Transverse colon (tissue), 4 donors: ENCODE measurements at regions not wholly inside any gene's neighbourhood (a gene's known extent, or its start where the extent isn't known, plus 50 kb on each side); places are given as distances from the start of the nearest gene placed in this dataset.

Experiments
- DNase-seq: peaks from one replicate; pipeline ENCODE4 v3.0.0-alpha.2; 2019
- H3K27ac ChIP-seq, 4 donors: fragments of 200-600 bp; sonication (generic); 2 replicates each; pipeline ENCODE4 v1.5.1; 2016 to 2018; ENCODE audit warnings: inconsistent platforms in 4 of 4
- H3K27me3 ChIP-seq: fragments of 200-600 bp; sonication (generic); 2 replicates; pipeline ENCODE4 v1.5.1; 2017; ENCODE audit warnings: inconsistent platforms
- H3K36me3 ChIP-seq, 4 donors: fragments of 200-600 bp; sonication (generic); 2 replicates each; pipeline ENCODE4 v1.5.1; 2017 to 2019; ENCODE audit warnings: inconsistent platforms in 4 of 4
- H3K4me1 ChIP-seq, 4 donors: fragments of 200-600 bp; sonication (generic); 2 replicates each; pipeline ENCODE4 v1.5.1; 2017 to 2020; ENCODE audit warnings: inconsistent platforms in 4 of 4
- H3K4me3 ChIP-seq, 4 donors: fragments of 200-600 bp; sonication (generic); 1 replicate in 1 of 4; 2 replicates in 3 of 4; pipeline versions ENCODE4 v1.5.1 to v1.6.1; 2017 to 2019; ENCODE audit warnings: inconsistent platforms in 4 of 4
- H3K9me3 ChIP-seq, 2 donors: fragments of 200-600 bp; sonication (generic); 2 replicates each; pipeline ENCODE4 v1.5.1; 2017 to 2019; ENCODE audit warnings: inconsistent platforms in 2 of 2
- CTCF ChIP-seq, 5 experiments: fragments of 200-600 bp in 3 of 5; fragments of 450-650 bp in 2 of 5; sonication (generic) in 3 of 5; IDR thresholded peaks; 1 replicate in 2 of 5; 2 replicates in 3 of 5; pipeline ENCODE4 v1.5.1; 2016 to 2017; ENCODE audit warnings: antibody characterized with exemption in 5 of 5, inconsistent platforms in 3 of 5, mild to moderate bottlenecking in 2 of 5, moderate library complexity in 1 of 5
- EP300 ChIP-seq: sonication (generic); formaldehyde crosslinking; IDR thresholded peaks from one replicate; pipeline ENCODE4 v1.6.1; 2017; ENCODE audit warnings: antibody characterized with exemption, low read depth
- POLR2A ChIP-seq: fragments of 450-650 bp; IDR thresholded peaks from one replicate; pipeline ENCODE4 v1.6.1; 2016; ENCODE audit warnings: antibody characterized with exemption, mild to moderate bottlenecking, moderate library complexity
- POLR2AphosphoS5 ChIP-seq, 3 donors: sonication (generic); formaldehyde crosslinking; IDR thresholded peaks; one replicate each; pipeline ENCODE4 v1.6.1; 2016; ENCODE audit warnings: antibody characterized with exemption in 3 of 3
- WGBS, 2 donors: methylation state at CpG; one replicate each; pipeline ENCODE4 v1.1.5; 2018; ENCODE audit warnings: low coverage in 1 of 2; 5-methylcytosine and 5-hydroxymethylcytosine counted together
- in situ Hi-C, 4 donors: fragments of 200-750 bp; cut with MboI; loops; one replicate each; pipeline versions ENCODE4 v1.15.0 to v1.15.1; 2017; ENCODE audit warnings: low sequenced_read_pairs in 3 of 4, low pct_ligation_motif_present in 1 of 4, low pct_unique_long_range_greater_than_20kb in 1 of 4
- intact Hi-C: fragments of 100-400 bp; cut with DNase I; formaldehyde crosslinking; loops from one replicate; pipeline ENCODE4 v1.15.1; 2023; ENCODE audit warnings: low total_unique reads

GRCh38 chr7:45980973-45981372, 59.9 kb upstream of the IGFBP3 start:
- TF ChIP-seq CTCF (IDR thresholded peaks at IDR 0.05) (no peak), EP300 (no peak), POLR2A (no peak), POLR2AphosphoS5 (IDR thresholded peaks at IDR 0.05) (no peak)
- 92 to 100% methylated on average over 3 to 6 of the region's 6 CpGs for WGBS, 2 donors

GRCh38 chr7:45980181-45980905, 59.3 kb upstream of the IGFBP3 start:
- Histone ChIP-seq H3K27ac (no peak overlapping the region), H3K4me1 (peaks cover 0 to 8% (median 0%) of the 10 kb centered on the region in 4 donors), H3K4me3 (no peak overlapping the region), H3K36me3 (no peaks in the 10 kb centered on the region), H3K27me3 (no peaks in the 10 kb centered on the region), H3K9me3 (no peaks in the 10 kb centered on the region)
- no peak for DNase-seq
- no peak for TF ChIP-seq EP300
- no peak for TF ChIP-seq CTCF (IDR thresholded peaks at IDR 0.05)
- no peak for TF ChIP-seq POLR2AphosphoS5 (IDR thresholded peaks at IDR 0.05)
- TF ChIP-seq POLR2A: no peak
- 29 to 59% methylated on average over 2 to 5 of the region's 7 CpGs for WGBS, 2 donors
- in situ Hi-C loops (no loop called here), intact Hi-C loops (no loop called here)

More at GRCh38 chr7:45980973-45981372, 59.9 kb upstream of the IGFBP3 start:
- Histone ChIP-seq H3K4me3 (no peak overlapping the region), H3K4me1 (peaks cover 0 to 8% (median 0%) of the 10 kb centered on the region in 4 donors), H3K36me3 (no peaks in the 10 kb centered on the region), H3K9me3 (no peaks in the 10 kb centered on the region), H3K27me3 (no peaks in the 10 kb centered on the region), H3K27ac (no peak overlapping the region)
- in situ Hi-C loops (no loop called here), intact Hi-C loops (no loop called here)
- no peak for DNase-seq

GRCh38 chr7:45979275-45980180, 58.5 kb upstream of the IGFBP3 start:
- H3K4me3 ChIP-seq: no peak overlapping the region
- DNase-seq: no peak
- no peak overlapping the region for H3K27ac ChIP-seq
- H3K27me3 ChIP-seq: no peaks in the 10 kb centered on the region
- WGBS, 2 donors: 82 to 86% methylated on average over 5 to 7 of the region's 7 CpGs
- no peak for TF ChIP-seq EP300
- no peak for TF ChIP-seq CTCF (IDR thresholded peaks at IDR 0.05)
- no peak for TF ChIP-seq POLR2AphosphoS5 (IDR thresholded peaks at IDR 0.05)
- TF ChIP-seq POLR2A: no peak
- in situ Hi-C loops: no loop called here
- no peaks in the 10 kb centered on the region for H3K9me3 ChIP-seq
- H3K36me3 ChIP-seq: no peaks in the 10 kb centered on the region
- H3K4me1 ChIP-seq: peaks cover 0 to 8% (median 0%) of the 10 kb centered on the region in 4 donors
- intact Hi-C loops: no loop called here

GRCh38 chr7:45978731-45979211, 57.7 kb upstream of the IGFBP3 start:
- TF ChIP-seq POLR2A: no peak
- no peak for TF ChIP-seq CTCF (IDR thresholded peaks at IDR 0.05)
- TF ChIP-seq POLR2AphosphoS5 (IDR thresholded peaks at IDR 0.05): no peak
- no peaks in the 10 kb centered on the region for H3K9me3 ChIP-seq
- H3K27ac ChIP-seq: peak overlapping the region in 3 of 4 donors; percentile 6 to 35 (median 33)
- in situ Hi-C loops (no loop called here), intact Hi-C loops (no loop called here)
- 61% methylated on average over 2 of the region's 2 CpGs; no CpG with 5 or more reads in 1 of the 2 donors for WGBS, 2 donors
- H3K4me3 ChIP-seq: no peak overlapping the region
- no peaks in the 10 kb centered on the region for H3K27me3 ChIP-seq
- peaks cover 0 to 8% (median 0%) of the 10 kb centered on the region in 4 donors for H3K4me1 ChIP-seq
- no peaks in the 10 kb centered on the region for H3K36me3 ChIP-seq
- DNase-seq: no peak
